HUES48 (cell line): ENCODE measurements at regions not wholly inside any gene's neighbourhood (a gene's known extent, or its start where the extent isn't known, plus 50 kb on each side); places are given as distances from the start of the nearest gene placed in this dataset.

Source experiments
- H3K27ac ChIP-seq: one replicate; pipeline ENCODE4 v1.7.0; 2013; ENCODE audit warnings: low read depth, low read length, inconsistent platforms
- H3K27me3 ChIP-seq: 2 replicates; pipeline ENCODE4 v1.6.1; 2013; ENCODE audit warnings: mild to moderate bottlenecking, low read length; ENCODE audit not compliant: control insufficient read depth, insufficient read depth
- H3K36me3 ChIP-seq: 2 replicates; pipeline ENCODE4 v1.6.1; 2013; ENCODE audit warnings: low read length; ENCODE audit not compliant: control insufficient read depth, insufficient read depth
- H3K4me1 ChIP-seq: 2 replicates; pipeline ENCODE4 v1.6.1; 2013; ENCODE audit warnings: mild to moderate bottlenecking, low read length; ENCODE audit not compliant: control insufficient read depth, insufficient read depth
- H3K4me3 ChIP-seq: 2 replicates; pipeline ENCODE4 v1.5.1; 2013; ENCODE audit warnings: mild to moderate bottlenecking, low read depth, low read length
- H3K9ac ChIP-seq: 2 replicates; pipeline ENCODE4 v1.6.1; 2013; ENCODE audit warnings: mild to moderate bottlenecking, low read depth, low read length, moderate library complexity
- H3K9me3 ChIP-seq: 2 replicates; pipeline ENCODE4 v1.6.1; 2013; ENCODE audit warnings: low read length; ENCODE audit not compliant: control insufficient read depth, insufficient read depth

GRCh38 chr5:29879401-29879800 is 1314.1 kb upstream of the CDH6 start:
- Histone ChIP-seq H3K36me3 (no peaks in the 10 kb centered on the region), H3K27me3 (no peaks in the 10 kb centered on the region), H3K4me1 (no peaks in the 10 kb centered on the region), H3K9ac (no peak overlapping the region), H3K27ac (no peak overlapping the region), H3K4me3 (no peak overlapping the region), H3K9me3 (no peaks in the 10 kb centered on the region)

- Histone ChIP-seq H3K27me3 (no peaks in the 10 kb centered on the region), H3K36me3 (no peaks in the 10 kb centered on the region), H3K9ac (no peak overlapping the region), H3K9me3 (no peaks in the 10 kb centered on the region), H3K27ac (no peak overlapping the region), H3K4me3 (no peak overlapping the region), H3K4me1 (no peaks in the 10 kb centered on the region)
Observed at GRCh38 chr5:29878599-29878998, 1314.9 kb upstream of the CDH6 start.

GRCh38 chr5:29867155-29867554 is 1326.3 kb upstream of the CDH6 start:
- no peaks in the 10 kb centered on the region for H3K36me3 ChIP-seq
- H3K9me3 ChIP-seq: no peaks in the 10 kb centered on the region
- H3K27me3 ChIP-seq: no peaks in the 10 kb centered on the region
- H3K4me3 ChIP-seq: no peak overlapping the region
- H3K4me1 ChIP-seq: no peaks in the 10 kb centered on the region
- H3K9ac ChIP-seq: no peak overlapping the region
- no peak overlapping the region for H3K27ac ChIP-seq

GRCh38 chr5:29853711-29854220 is 1339.7 kb upstream of the CDH6 start:
- Histone ChIP-seq H3K27me3 (no peaks in the 10 kb centered on the region), H3K36me3 (no peaks in the 10 kb centered on the region), H3K4me1 (no peaks in the 10 kb centered on the region), H3K27ac (no peak overlapping the region), H3K9me3 (no peaks in the 10 kb centered on the region), H3K9ac (no peak overlapping the region), H3K4me3 (no peak overlapping the region)

DNA sequence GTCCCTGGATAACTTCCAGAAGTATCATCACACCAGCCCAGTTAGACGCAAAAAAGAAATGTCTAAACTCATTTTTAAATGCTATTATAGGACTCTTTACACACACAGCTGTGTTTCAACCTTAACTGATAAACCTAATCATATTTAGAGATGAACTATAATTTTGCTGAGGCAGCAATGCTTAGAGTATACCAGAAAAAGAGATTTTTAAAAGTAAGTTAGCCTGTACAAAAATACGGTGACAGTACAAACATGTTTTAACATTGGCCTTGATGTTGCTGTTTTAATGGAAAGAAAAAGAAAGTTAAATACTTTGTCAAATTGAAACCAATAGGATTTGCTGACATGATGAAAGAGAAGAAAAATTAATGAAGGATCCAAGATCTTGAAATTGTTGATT is 1341.2 kb upstream of the CDH6 start:
- Histone ChIP-seq H3K9ac (no peak overlapping the region), H3K4me1 (no peaks in the 10 kb centered on the region), H3K4me3 (no peak overlapping the region), H3K36me3 (no peaks in the 10 kb centered on the region), H3K9me3 (no peaks in the 10 kb centered on the region), H3K27me3 (no peaks in the 10 kb centered on the region), H3K27ac (no peak overlapping the region)

DNA sequence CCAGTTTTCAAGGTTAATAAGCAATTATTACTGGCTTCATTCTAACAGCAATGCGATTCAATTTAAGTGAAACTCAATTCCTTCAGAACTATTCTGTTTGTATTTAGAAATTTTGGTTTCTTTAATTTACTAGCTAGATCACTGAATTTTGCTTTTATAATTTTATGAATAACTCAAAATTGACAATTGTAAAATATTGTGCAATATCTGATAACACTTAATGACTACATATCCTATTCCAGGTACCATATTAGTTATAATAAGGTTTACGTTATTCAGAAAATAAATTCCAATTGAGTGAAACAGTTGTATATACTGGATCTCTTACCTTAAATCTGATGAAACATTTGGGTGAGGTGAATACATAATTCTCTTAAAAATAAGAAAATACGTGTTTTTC is 1348.3 kb upstream of the CDH6 start:
- no peak overlapping the region for H3K9ac ChIP-seq
- H3K36me3 ChIP-seq: no peaks in the 10 kb centered on the region
- H3K4me3 ChIP-seq: no peak overlapping the region
- H3K9me3 ChIP-seq: no peaks in the 10 kb centered on the region
- H3K27ac ChIP-seq: no peak overlapping the region
- no peaks in the 10 kb centered on the region for H3K4me1 ChIP-seq
- no peaks in the 10 kb centered on the region for H3K27me3 ChIP-seq

DNA sequence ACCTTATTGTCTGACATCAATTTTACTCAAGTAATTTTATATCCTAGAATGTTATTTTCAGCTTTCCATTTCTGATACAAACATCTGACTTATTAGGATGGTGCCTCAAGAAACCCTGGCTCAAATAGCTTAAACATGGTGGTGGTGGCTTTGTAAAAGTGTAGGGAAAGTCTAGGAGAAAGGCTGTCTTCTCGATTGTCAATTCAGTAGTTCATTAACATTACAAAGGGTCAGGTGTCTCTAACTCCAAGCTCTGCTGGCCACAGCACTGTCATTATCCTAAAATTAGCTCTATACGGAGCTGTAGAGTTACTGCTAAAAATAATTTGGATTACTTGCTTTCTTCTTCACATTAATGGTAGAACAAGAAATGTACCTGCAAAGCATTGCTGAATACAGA is 1360.1 kb upstream of the CDH6 start:
- no peaks in the 10 kb centered on the region for H3K9me3 ChIP-seq
- no peak overlapping the region for H3K27ac ChIP-seq
- no peak overlapping the region for H3K9ac ChIP-seq
- peaks cover 15% of the 10 kb centered on the region; the same call in 1 of the 2 replicates for H3K4me1 ChIP-seq
- H3K4me3 ChIP-seq: no peak overlapping the region
- no peaks in the 10 kb centered on the region for H3K36me3 ChIP-seq
- H3K27me3 ChIP-seq: no peaks in the 10 kb centered on the region

DNA sequence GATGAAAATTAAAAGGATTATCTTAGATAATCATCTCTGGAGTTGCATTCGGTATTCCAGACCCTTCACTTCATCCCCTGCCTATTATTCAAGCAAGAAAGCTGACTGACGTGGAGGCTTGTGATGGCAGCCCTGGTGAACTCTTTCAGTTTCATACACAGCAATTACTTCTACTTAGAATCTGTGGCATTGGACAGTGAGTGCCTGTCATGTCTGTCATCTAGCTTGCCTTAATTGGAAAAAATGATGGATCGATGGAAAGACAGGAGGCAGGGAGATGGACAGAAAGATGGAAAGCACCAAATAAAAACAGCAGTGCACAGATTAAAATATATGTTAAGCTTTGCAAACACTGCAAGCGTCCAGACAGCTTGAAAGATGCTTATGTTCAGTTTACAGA is 1371.0 kb upstream of the CDH6 start:
- Histone ChIP-seq H3K27ac (no peak overlapping the region), H3K27me3 (no peaks in the 10 kb centered on the region)

GRCh38 chr5:29811914-29812679 is 1381.4 kb upstream of the CDH6 start:
- no peaks in the 10 kb centered on the region for H3K27me3 ChIP-seq
- H3K4me3 ChIP-seq: no peak overlapping the region
- no peaks in the 10 kb centered on the region for H3K9me3 ChIP-seq
- no peaks in the 10 kb centered on the region for H3K4me1 ChIP-seq
- no peak overlapping the region for H3K27ac ChIP-seq
- H3K9ac ChIP-seq: no peak overlapping the region
- H3K36me3 ChIP-seq: no peaks in the 10 kb centered on the region

More for the DNA sequence above, 1371.0 kb upstream of the CDH6 start:
- no peak overlapping the region for H3K9ac ChIP-seq
- no peaks in the 10 kb centered on the region for H3K9me3 ChIP-seq
- H3K4me3 ChIP-seq: no peak overlapping the region
- H3K36me3 ChIP-seq: no peaks in the 10 kb centered on the region
- H3K4me1 ChIP-seq: no peaks in the 10 kb centered on the region

- Histone ChIP-seq H3K4me3 (no peak overlapping the region), H3K9ac (no peak overlapping the region), H3K27me3 (no peaks in the 10 kb centered on the region), H3K36me3 (no peaks in the 10 kb centered on the region), H3K9me3 (no peaks in the 10 kb centered on the region), H3K4me1 (no peaks in the 10 kb centered on the region), H3K27ac (no peak overlapping the region)
Observed at GRCh38 chr5:29805804-29806203, 1387.7 kb upstream of the CDH6 start.

DNA sequence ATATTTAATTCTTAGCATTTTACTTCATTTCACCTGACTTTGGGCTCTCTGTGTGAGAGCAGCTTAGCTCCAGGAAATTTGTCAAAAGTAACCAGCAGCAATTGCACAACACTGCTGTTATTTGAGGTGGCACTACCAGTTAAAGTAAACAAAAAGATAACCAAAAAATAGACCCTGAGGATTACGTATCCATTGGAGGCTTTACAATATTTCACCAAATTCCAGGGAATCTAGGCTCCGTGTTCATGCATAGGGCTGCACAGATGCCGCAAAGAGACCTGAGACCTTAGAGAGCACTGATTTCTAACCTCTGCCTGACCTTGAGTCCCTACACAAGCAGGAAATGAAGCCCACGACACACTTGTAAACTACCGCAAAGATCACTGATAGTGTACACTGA is 1392.7 kb upstream of the CDH6 start:
- Histone ChIP-seq H3K4me3 (no peak overlapping the region), H3K27me3 (no peaks in the 10 kb centered on the region), H3K4me1 (no peaks in the 10 kb centered on the region), H3K9ac (no peak overlapping the region), H3K36me3 (no peaks in the 10 kb centered on the region), H3K27ac (no peak overlapping the region), H3K9me3 (no peaks in the 10 kb centered on the region)
